B cell (primary cell): ENCODE measurements at regions not wholly inside any gene's neighbourhood (a gene's known extent, or its start where the extent isn't known, plus 50 kb on each side); places are given as distances from the start of the nearest gene placed in this dataset.

Experiments
- CTCF ChIP-seq: fragments of 200-600 bp; IDR thresholded peaks from one replicate; pipeline ENCODE4 v1.8.0; 2022; ENCODE audit warnings: antibody characterized with exemption, mild to moderate bottlenecking
- EZH2 ChIP-seq: IDR thresholded peaks from 2 replicates; pipeline ENCODE4 v1.6.1; 2012; ENCODE audit warnings: borderline replicate concordance, low read depth, mild to moderate bottlenecking, moderate library complexity, low read length; ENCODE audit not compliant: insufficient read depth, poor library complexity, severe bottlenecking

GRCh38 chrY:8035653-8036052 is 1124.1 kb upstream of the AMELY start:
- TF ChIP-seq CTCF = no peak
- TF ChIP-seq EZH2 = no peak
